ENCODE measurements at regions not wholly inside any gene's neighbourhood (a gene's known extent, or its start where the extent isn't known, plus 50 kb on each side); places are given as distances from the start of the nearest gene placed in this dataset.

GRCh38 chr11:103850419-103851165 is 185.8 kb upstream of the DDI1 start:
- WGBS, 2 experiments (ENCODE audit: insufficient coverage in 2 of 2): 78 to 83% methylated on average over 4 to 5 of the region's 6 CpGs
- no peak overlapping the region for H3K4me3 ChIP-seq (ENCODE audit: extremely low read depth, insufficient read depth, low read length, poor library complexity, severe bottlenecking)
- H3K27ac ChIP-seq (ENCODE audit: low read depth, low read length, severe bottlenecking): no peak overlapping the region

GRCh38 chr11:103851166-103851651 is 185.2 kb upstream of the DDI1 start:
- no peaks in the 10 kb centered on the region for H3K9me3 ChIP-seq (ENCODE audit: control insufficient read depth, low read length)
- no peaks in the 10 kb centered on the region for H3K4me1 ChIP-seq (ENCODE audit: control insufficient read depth, insufficient read depth, low read length, poor library complexity, severe bottlenecking)
- no peak overlapping the region for H3K27ac ChIP-seq (ENCODE audit: low read depth, low read length, severe bottlenecking)
- WGBS, 2 experiments (ENCODE audit: insufficient coverage in 2 of 2): 78% methylated on average over 2 of the region's 3 CpGs; no CpG with 5 or more reads in 1 of the 2 experiments
- no peaks in the 10 kb centered on the region for H3K36me3 ChIP-seq (ENCODE audit: control insufficient read depth, insufficient read depth, low read length)
- no peak overlapping the region for H3K4me3 ChIP-seq (ENCODE audit: extremely low read depth, insufficient read depth, low read length, poor library complexity, severe bottlenecking)

More at GRCh38 chr11:103850419-103851165, 185.8 kb upstream of the DDI1 start:
- Histone ChIP-seq H3K36me3 (ENCODE audit: control insufficient read depth, insufficient read depth, low read length) (no peaks in the 10 kb centered on the region), H3K4me1 (ENCODE audit: control insufficient read depth, insufficient read depth, low read length, poor library complexity, severe bottlenecking) (no peaks in the 10 kb centered on the region), H3K9me3 (ENCODE audit: control insufficient read depth, low read length) (no peaks in the 10 kb centered on the region)

Data from mesodermal cell (in vitro differentiated cells).